Keratinocyte (primary cell): ENCODE measurements at regions not wholly inside any gene's neighbourhood (a gene's known extent, or its start where the extent isn't known, plus 50 kb on each side); places are given as distances from the start of the nearest gene placed in this dataset.

Experiments used
- DNase-seq: peaks from one replicate; pipeline ENCODE4 v3.0.0-alpha.2; 2011; ENCODE audit warnings: low read depth, missing footprints, low spot score
- FAIRE-seq: peaks from 2 replicates; lab custom pipeline; 2011; peaks lifted over from hg19 to GRCh38; lab: Jason Lieb, UNC
- H2AFZ ChIP-seq: 2 replicates; pipeline ENCODE4 v1.6.0; 2012; ENCODE audit warnings: low read length, control low read depth, inconsistent platforms; ENCODE audit not compliant: control insufficient read depth
- H3K27ac ChIP-seq: 2 replicates; pipeline ENCODE4 v1.5.1; 2011; ENCODE audit warnings: low read length; ENCODE audit not compliant: control insufficient read depth, insufficient read depth
- H3K27me3 ChIP-seq: 3 replicates; pipeline ENCODE4 v1.6.0; 2011; ENCODE audit warnings: low read length; ENCODE audit not compliant: control insufficient read depth, insufficient read depth; ENCODE audit errors: extremely low read depth
- H3K36me3 ChIP-seq, 2 experiments: 2 replicates in 1 of 2; 3 replicates in 1 of 2; pipeline ENCODE4 v1.5.1; 2011; ENCODE audit warnings: low read length in 2 of 2, mild to moderate bottlenecking in 1 of 2; ENCODE audit not compliant: control insufficient read depth in 2 of 2, insufficient read depth in 2 of 2; ENCODE audit errors: extremely low read depth in 1 of 2
- H3K4me1 ChIP-seq: 3 replicates; pipeline ENCODE4 v1.5.1; 2011; ENCODE audit warnings: low read length; ENCODE audit not compliant: control insufficient read depth, insufficient read depth; ENCODE audit errors: extremely low read depth
- H3K4me2 ChIP-seq: 3 replicates; pipeline ENCODE4 v1.6.0; 2011; ENCODE audit warnings: low read depth, low read length; ENCODE audit not compliant: control insufficient read depth, insufficient read depth; ENCODE audit errors: extremely low read depth
- H3K4me3 ChIP-seq, 3 experiments: fragments of 200-600 bp in 1 of 3; sonication (generic) in 1 of 3; 2 replicates in 2 of 3; 3 replicates in 1 of 3; pipeline ENCODE4 v1.5.1; 2011 to 2016; ENCODE audit warnings: low read length in 3 of 3, mild to moderate bottlenecking in 3 of 3, control low read depth in 2 of 3, inconsistent platforms in 1 of 3, low read depth in 1 of 3, mixed read lengths in 1 of 3, mixed run types in 1 of 3, moderate library complexity in 1 of 3; ENCODE audit not compliant: control insufficient read depth in 2 of 3, insufficient read depth in 2 of 3; ENCODE audit errors: extremely low read depth in 1 of 3
- H3K79me2 ChIP-seq: 2 replicates; pipeline ENCODE4 v1.6.0; 2012; ENCODE audit warnings: low read length; ENCODE audit not compliant: control insufficient read depth, insufficient read depth
- H3K9ac ChIP-seq: 3 replicates; pipeline ENCODE4 v1.6.0; 2011; ENCODE audit warnings: low read length; ENCODE audit not compliant: control insufficient read depth, insufficient read depth; ENCODE audit errors: extremely low read depth
- H3K9me1 ChIP-seq: 3 replicates; pipeline ENCODE4 v1.6.0; 2011; ENCODE audit warnings: low read length; ENCODE audit not compliant: control insufficient read depth, insufficient read depth; ENCODE audit errors: extremely low read depth
- H3K9me3 ChIP-seq: 2 replicates; pipeline ENCODE4 v1.5.1; 2012; ENCODE audit warnings: low read depth, low read length; ENCODE audit not compliant: control insufficient read depth
- H4K20me1 ChIP-seq: 3 replicates; pipeline ENCODE4 v1.6.0; 2011; ENCODE audit warnings: low read length; ENCODE audit not compliant: control insufficient read depth, insufficient read depth; ENCODE audit errors: extremely low read depth
- EZH2 ChIP-seq: IDR thresholded peaks from one replicate; pipeline ENCODE4 v1.6.1; 2012; ENCODE audit warnings: inconsistent platforms, mild to moderate bottlenecking, low read length, moderate library complexity
- dilution Hi-C: fragments of 300-500 bp; cut with MboI; formaldehyde crosslinking; loops from one replicate; pipeline ENCODE4 v1.7.0; 2020; ENCODE audit warnings: low sequenced_read_pairs; ENCODE audit not compliant: extremely low pct_ligation_motif_present
- TF ChIP-seq, protein P1 (sequence below), 3 experiments: IDR thresholded peaks in 1 of 3; conservative IDR thresholded peaks in 1 of 3; optimal IDR thresholded peaks in 1 of 3; 2 replicates in 2 of 3; 3 replicates in 1 of 3; pipeline versions ENCODE3 to v1.5.1; 2011; ENCODE audit warnings: low read length in 3 of 3, mild to moderate bottlenecking in 3 of 3, moderate library complexity in 2 of 3, control low read depth in 1 of 3, inconsistent platforms in 1 of 3; ENCODE audit not compliant: insufficient read depth in 2 of 3; ENCODE audit errors: extremely low read depth in 1 of 3

DNA sequence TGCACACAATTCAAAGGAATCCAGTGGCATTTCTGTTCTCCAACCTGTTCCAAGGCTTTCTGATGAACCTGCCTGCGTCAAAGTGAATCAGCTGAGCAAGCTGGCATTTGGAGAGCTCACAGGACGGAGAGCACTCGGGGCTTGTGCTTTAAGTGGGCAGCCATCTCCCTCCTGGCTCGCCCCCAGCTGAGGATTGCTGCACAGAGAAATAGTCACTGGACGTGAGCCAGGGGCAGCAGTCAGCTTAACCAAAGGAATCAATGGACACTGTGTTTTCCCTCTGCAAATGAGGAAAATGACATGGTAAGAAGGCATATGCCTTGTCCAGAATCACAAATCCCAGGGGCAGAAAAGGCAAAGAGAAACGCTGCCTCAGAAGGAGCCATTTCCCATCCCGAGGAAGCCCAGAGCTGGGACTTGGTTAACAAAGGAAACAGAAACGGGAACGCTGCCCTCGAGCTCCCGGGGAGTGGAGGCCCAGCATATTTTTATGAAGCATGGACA lies 299.4 kb downstream of the ZSWIM6 start:
- no peak overlapping the region for H3K27ac ChIP-seq
- no peak for TF ChIP-seq EZH2
- TF ChIP-seq, protein P1, sequence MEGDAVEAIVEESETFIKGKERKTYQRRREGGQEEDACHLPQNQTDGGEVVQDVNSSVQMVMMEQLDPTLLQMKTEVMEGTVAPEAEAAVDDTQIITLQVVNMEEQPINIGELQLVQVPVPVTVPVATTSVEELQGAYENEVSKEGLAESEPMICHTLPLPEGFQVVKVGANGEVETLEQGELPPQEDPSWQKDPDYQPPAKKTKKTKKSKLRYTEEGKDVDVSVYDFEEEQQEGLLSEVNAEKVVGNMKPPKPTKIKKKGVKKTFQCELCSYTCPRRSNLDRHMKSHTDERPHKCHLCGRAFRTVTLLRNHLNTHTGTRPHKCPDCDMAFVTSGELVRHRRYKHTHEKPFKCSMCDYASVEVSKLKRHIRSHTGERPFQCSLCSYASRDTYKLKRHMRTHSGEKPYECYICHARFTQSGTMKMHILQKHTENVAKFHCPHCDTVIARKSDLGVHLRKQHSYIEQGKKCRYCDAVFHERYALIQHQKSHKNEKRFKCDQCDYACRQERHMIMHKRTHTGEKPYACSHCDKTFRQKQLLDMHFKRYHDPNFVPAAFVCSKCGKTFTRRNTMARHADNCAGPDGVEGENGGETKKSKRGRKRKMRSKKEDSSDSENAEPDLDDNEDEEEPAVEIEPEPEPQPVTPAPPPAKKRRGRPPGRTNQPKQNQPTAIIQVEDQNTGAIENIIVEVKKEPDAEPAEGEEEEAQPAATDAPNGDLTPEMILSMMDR (optimal IDR thresholded peaks at IDR 0.05 in 1 of 3, IDR thresholded peaks at IDR 0.05 in 1 of 3, conservative IDR thresholded peaks at IDR 0.05 in 1 of 3; ENCODE audit: extremely low read depth in 1 of 3, insufficient read depth in 2 of 3, low read length in 3 of 3), result no peak
- dilution Hi-C loops, result no loop called here
- no peaks in the 10 kb centered on the region for H3K36me3 ChIP-seq
- H3K79me2 ChIP-seq, result no peaks in the 10 kb centered on the region
- H3K9ac ChIP-seq, result no peak overlapping the region
- H4K20me1 ChIP-seq, result no peaks in the 10 kb centered on the region
- no peak for DNase-seq
- H3K9me3 ChIP-seq, result no peaks in the 10 kb centered on the region
- H2AFZ ChIP-seq, result no peak overlapping the region
- no peak overlapping the region for H3K4me2 ChIP-seq
- H3K9me1 ChIP-seq, result no peaks in the 10 kb centered on the region
- no peaks in the 10 kb centered on the region for H3K4me1 ChIP-seq
- H3K27me3 ChIP-seq, result peaks cover 5% of the 10 kb centered on the region
- no peak for FAIRE-seq
- H3K4me3 ChIP-seq, result no peak overlapping the region

DNA sequence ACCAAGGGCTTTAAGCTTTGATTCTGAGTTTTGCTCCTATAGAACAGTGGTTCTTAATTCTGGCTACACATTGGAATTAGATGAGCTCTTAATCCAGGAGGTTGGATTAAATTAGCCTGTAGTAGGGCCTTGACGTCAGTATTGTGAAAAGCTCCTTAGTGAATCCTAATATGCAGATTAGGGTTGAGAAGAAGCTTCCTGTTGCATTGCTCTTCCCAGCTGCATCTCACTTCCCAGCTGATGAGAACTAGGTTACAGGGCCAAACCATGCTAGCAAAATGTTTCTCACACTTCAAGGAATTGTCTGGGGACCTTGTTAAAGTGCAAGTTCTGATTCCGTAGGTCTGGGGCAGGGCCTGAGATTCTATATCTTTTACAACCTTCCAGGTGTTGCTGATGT lies 300.0 kb downstream of the ZSWIM6 start:
- TF ChIP-seq, protein P1 (optimal IDR thresholded peaks at IDR 0.05 in 1 of 3, IDR thresholded peaks at IDR 0.05 in 1 of 3, conservative IDR thresholded peaks at IDR 0.05 in 1 of 3; ENCODE audit: extremely low read depth in 1 of 3, insufficient read depth in 2 of 3, low read length in 3 of 3), result no peak
- TF ChIP-seq EZH2, result no peak
- no peak for FAIRE-seq
- no peaks in the 10 kb centered on the region for H3K4me1 ChIP-seq
- no peaks in the 10 kb centered on the region for H3K9me1 ChIP-seq
- H3K9me3 ChIP-seq, result no peaks in the 10 kb centered on the region
- no peak overlapping the region for H3K27ac ChIP-seq
- dilution Hi-C loops, result no loop called here
- H3K36me3 ChIP-seq, result no peaks in the 10 kb centered on the region
- H4K20me1 ChIP-seq, result no peaks in the 10 kb centered on the region
- DNase-seq, result no peak
- no peak overlapping the region for H3K9ac ChIP-seq
- H3K4me2 ChIP-seq, result no peak overlapping the region
- no peak overlapping the region for H2AFZ ChIP-seq
- no peak overlapping the region for H3K4me3 ChIP-seq
- no peaks in the 10 kb centered on the region for H3K27me3 ChIP-seq
- H3K79me2 ChIP-seq, result no peaks in the 10 kb centered on the region
